Transverse colon (tissue), 4 donors: ENCODE measurements at regions not wholly inside any gene's neighbourhood (a gene's known extent, or its start where the extent isn't known, plus 50 kb on each side); places are given as distances from the start of the nearest gene placed in this dataset.

Experiments used
- DNase-seq: peaks from one replicate; pipeline ENCODE4 v3.0.0-alpha.2; 2019
- H3K27ac ChIP-seq, 4 donors: fragments of 200-600 bp; sonication (generic); 2 replicates each; pipeline ENCODE4 v1.5.1; 2016 to 2018; ENCODE audit warnings: inconsistent platforms in 4 of 4
- H3K27me3 ChIP-seq: fragments of 200-600 bp; sonication (generic); 2 replicates; pipeline ENCODE4 v1.5.1; 2017; ENCODE audit warnings: inconsistent platforms
- H3K36me3 ChIP-seq, 4 donors: fragments of 200-600 bp; sonication (generic); 2 replicates each; pipeline ENCODE4 v1.5.1; 2017 to 2019; ENCODE audit warnings: inconsistent platforms in 4 of 4
- H3K4me1 ChIP-seq, 4 donors: fragments of 200-600 bp; sonication (generic); 2 replicates each; pipeline ENCODE4 v1.5.1; 2017 to 2020; ENCODE audit warnings: inconsistent platforms in 4 of 4
- H3K4me3 ChIP-seq, 4 donors: fragments of 200-600 bp; sonication (generic); 1 replicate in 1 of 4; 2 replicates in 3 of 4; pipeline versions ENCODE4 v1.5.1 to v1.6.1; 2017 to 2019; ENCODE audit warnings: inconsistent platforms in 4 of 4
- H3K9me3 ChIP-seq, 2 donors: fragments of 200-600 bp; sonication (generic); 2 replicates each; pipeline ENCODE4 v1.5.1; 2017 to 2019; ENCODE audit warnings: inconsistent platforms in 2 of 2
- CTCF ChIP-seq, 5 experiments: fragments of 200-600 bp in 3 of 5; fragments of 450-650 bp in 2 of 5; sonication (generic) in 3 of 5; IDR thresholded peaks; 1 replicate in 2 of 5; 2 replicates in 3 of 5; pipeline ENCODE4 v1.5.1; 2016 to 2017; ENCODE audit warnings: antibody characterized with exemption in 5 of 5, inconsistent platforms in 3 of 5, mild to moderate bottlenecking in 2 of 5, moderate library complexity in 1 of 5
- EP300 ChIP-seq: sonication (generic); formaldehyde crosslinking; IDR thresholded peaks from one replicate; pipeline ENCODE4 v1.6.1; 2017; ENCODE audit warnings: antibody characterized with exemption, low read depth
- POLR2A ChIP-seq: fragments of 450-650 bp; IDR thresholded peaks from one replicate; pipeline ENCODE4 v1.6.1; 2016; ENCODE audit warnings: antibody characterized with exemption, mild to moderate bottlenecking, moderate library complexity
- POLR2AphosphoS5 ChIP-seq, 3 donors: sonication (generic); formaldehyde crosslinking; IDR thresholded peaks; one replicate each; pipeline ENCODE4 v1.6.1; 2016; ENCODE audit warnings: antibody characterized with exemption in 3 of 3
- WGBS, 2 donors: methylation state at CpG; one replicate each; pipeline ENCODE4 v1.1.5; 2018; ENCODE audit warnings: low coverage in 1 of 2; 5-methylcytosine and 5-hydroxymethylcytosine counted together
- in situ Hi-C, 4 donors: fragments of 200-750 bp; cut with MboI; loops; one replicate each; pipeline versions ENCODE4 v1.15.0 to v1.15.1; 2017; ENCODE audit warnings: low sequenced_read_pairs in 3 of 4, low pct_ligation_motif_present in 1 of 4, low pct_unique_long_range_greater_than_20kb in 1 of 4
- intact Hi-C: fragments of 100-400 bp; cut with DNase I; formaldehyde crosslinking; loops from one replicate; pipeline ENCODE4 v1.15.1; 2023; ENCODE audit warnings: low total_unique reads

- Histone ChIP-seq H3K9me3 (no peaks in the 10 kb centered on the region), H3K4me1 (no peaks in the 10 kb centered on the region), H3K36me3 (no peaks in the 10 kb centered on the region), H3K4me3 (no peak overlapping the region), H3K27me3 (no peaks in the 10 kb centered on the region), H3K27ac (no peak overlapping the region)
- intact Hi-C loops (no loop called here), in situ Hi-C loops (no loop called here)
- TF ChIP-seq CTCF (IDR thresholded peaks at IDR 0.05) = no peak
- no peak for TF ChIP-seq EP300
- TF ChIP-seq POLR2AphosphoS5 (IDR thresholded peaks at IDR 0.05) = no peak
- TF ChIP-seq POLR2A = no peak
- WGBS, 2 donors = 0 to 71% methylated on average over 1 of the region's 1 CpG
- no peak for DNase-seq
Measured at GRCh38 chr5:71862507-71863060, 143.5 kb downstream of the CARTPT start.

GRCh38 chr5:71864730-71865601, 145.9 kb downstream of the CARTPT start:
- no peaks in the 10 kb centered on the region for H3K36me3 ChIP-seq
- TF ChIP-seq POLR2AphosphoS5 (IDR thresholded peaks at IDR 0.05) (no peak), POLR2A (no peak), CTCF (IDR thresholded peaks at IDR 0.05) (no peak)
- H3K4me1 ChIP-seq = no peaks in the 10 kb centered on the region
- in situ Hi-C loops (no loop called here), intact Hi-C loops (no loop called here)
- H3K27ac ChIP-seq = no peak overlapping the region
- H3K27me3 ChIP-seq = no peaks in the 10 kb centered on the region
- no peak overlapping the region for H3K4me3 ChIP-seq
- WGBS, 2 donors = 61 to 66% methylated on average over 5 to 8 of the region's 8 CpGs
- H3K9me3 ChIP-seq = peaks cover 0 to 3% of the 10 kb centered on the region in 2 donors
- DNase-seq = no peak

- Histone ChIP-seq H3K27me3 (no peaks in the 10 kb centered on the region), H3K36me3 (no peaks in the 10 kb centered on the region), H3K4me3 (no peak overlapping the region), H3K27ac (no peak overlapping the region), H3K9me3 (peaks cover 0 to 3% of the 10 kb centered on the region in 2 donors), H3K4me1 (no peaks in the 10 kb centered on the region)
- in situ Hi-C loops = no loop called here
- 67 to 89% methylated on average over 1 to 3 of the region's 3 CpGs for WGBS, 2 donors
- TF ChIP-seq CTCF (IDR thresholded peaks at IDR 0.05) = no peak
- no peak for TF ChIP-seq POLR2AphosphoS5 (IDR thresholded peaks at IDR 0.05)
- no peak for TF ChIP-seq EP300
- no peak for TF ChIP-seq POLR2A
- DNase-seq = no peak
- intact Hi-C loops = no loop called here
Measured at GRCh38 chr5:71865665-71866320, 146.7 kb downstream of the CARTPT start.

GRCh38 chr5:71872311-71872864, 153.3 kb downstream of the CARTPT start:
- no peak overlapping the region for H3K27ac ChIP-seq
- TF ChIP-seq EP300 (no peak), CTCF (IDR thresholded peaks at IDR 0.05) (no peak), POLR2AphosphoS5 (IDR thresholded peaks at IDR 0.05) (no peak), POLR2A (no peak)
- peaks cover 0 to 3% of the 10 kb centered on the region in 2 donors for H3K9me3 ChIP-seq
- in situ Hi-C loops (no loop called here), intact Hi-C loops (loop anchor here (2.0 kb wide), 1 partner anchor 14 kb away; no protein-coding TSS in a partner anchor)
- no peaks in the 10 kb centered on the region for H3K36me3 ChIP-seq
- no peak for DNase-seq
- H3K4me3 ChIP-seq = no peak overlapping the region
- 70 to 72% methylated on average over 5 to 6 of the region's 6 CpGs for WGBS, 2 donors
- no peaks in the 10 kb centered on the region for H3K27me3 ChIP-seq
- no peaks in the 10 kb centered on the region for H3K4me1 ChIP-seq
